ENCODE measurements at regions not wholly inside any gene's neighbourhood (a gene's known extent, or its start where the extent isn't known, plus 50 kb on each side); places are given as distances from the start of the nearest gene placed in this dataset.

GRCh38 chr12:126780343-126780742, 1486.6 kb upstream of the TMEM132C start:
- Histone ChIP-seq H3K9ac (ENCODE audit: low read length) (no peak overlapping the region), H3K79me2 (ENCODE audit: control insufficient read depth, insufficient read depth, low read length) (no peaks in the 10 kb centered on the region), H3K27me3 (replicated peaks in 1 of 4; ENCODE audit: control extremely low read depth in 1 of 4, control insufficient read depth in 3 of 4, insufficient read depth in 4 of 4, low read length in 3 of 4) (no peaks in the 10 kb centered on the region), H2AFZ (ENCODE audit: insufficient read depth, low read depth, low read length, poor library complexity, severe bottlenecking) (no peak overlapping the region), H4K20me1 (ENCODE audit: control insufficient read depth, insufficient read depth, low read length, poor library complexity, severe bottlenecking) (no peaks in the 10 kb centered on the region), H3K4me1 (ENCODE audit: control insufficient read depth in 2 of 2, insufficient read depth in 2 of 2, low read length in 2 of 2) (no peaks in the 10 kb centered on the region), H3K4me2 (replicated peaks; ENCODE audit: low read depth, low read length, poor library complexity, severe bottlenecking) (no peak overlapping the region), H3K27ac (ENCODE audit: low read length in 2 of 2) (no peak overlapping the region), H3K36me3 (replicated peaks in 1 of 2; ENCODE audit: control extremely low read depth in 1 of 2, control insufficient read depth in 1 of 2, extremely low read depth in 1 of 2, insufficient read depth in 2 of 2, low read length in 1 of 2) (no peaks in the 10 kb centered on the region), H3K4me3 (ENCODE audit: control extremely low read depth in 1 of 5, extremely low read depth in 1 of 5, insufficient read depth in 1 of 5, low read depth in 2 of 5, low read length in 4 of 5) (no peak overlapping the region), H3K9me3 (ENCODE audit: control extremely low read depth in 1 of 3, control insufficient read depth in 2 of 3, insufficient read depth in 1 of 3, low read length in 2 of 3) (no peaks in the 10 kb centered on the region)
- intact Hi-C loops (cut with micrococcal nuclease), result no loop called here
- no peak for DNase-seq
- 96% methylated on average over 3 of the region's 5 CpGs for WGBS (ENCODE audit: insufficient coverage)
- no peak overlapping the region for H3K27ac Mint-ChIP-seq
- ATAC-seq (ENCODE audit: low read depth), result no peak
- TF ChIP-seq CTCF (IDR thresholded peaks at IDR 0.05) (no peak), EZH2 (IDR thresholded peaks at IDR 0.05; ENCODE audit: borderline replicate concordance, insufficient read depth, low read depth, low read length, poor library complexity, severe bottlenecking) (no peak)
- H3K4me1 Mint-ChIP-seq, result no peaks in the 10 kb centered on the region
- ChIA-PET POLR2A (no interaction called here), CTCF (no interaction called here)
- H3K9me3 Mint-ChIP-seq (ENCODE audit: insufficient read depth), result no peaks in the 10 kb centered on the region
- H3K4me3 Mint-ChIP-seq, result no peak overlapping the region
- H3K27me3 Mint-ChIP-seq, result no peaks in the 10 kb centered on the region

GRCh38 chr12:126781593-126781992, 1485.4 kb upstream of the TMEM132C start:
- ATAC-seq (ENCODE audit: low read depth), result no peak
- no peaks in the 10 kb centered on the region for H3K36me3 ChIP-seq (replicated peaks in 1 of 2; ENCODE audit: control extremely low read depth in 1 of 2, control insufficient read depth in 1 of 2, extremely low read depth in 1 of 2, insufficient read depth in 2 of 2, low read length in 1 of 2)

More at GRCh38 chr12:126781593-126781992, 1485.4 kb upstream of the TMEM132C start:
- Mint-ChIP-seq H3K27ac (no peak overlapping the region), H3K4me1 (no peaks in the 10 kb centered on the region), H3K9me3 (ENCODE audit: insufficient read depth) (no peaks in the 10 kb centered on the region), H3K4me3 (no peak overlapping the region), H3K27me3 (no peaks in the 10 kb centered on the region)
- H3K27ac ChIP-seq (ENCODE audit: low read length in 2 of 2), result no peak overlapping the region
- 63% methylated on average over 2 of the region's 3 CpGs for WGBS (ENCODE audit: insufficient coverage)
- CTCF ChIA-PET, result no interaction called here
- no peaks in the 10 kb centered on the region for H4K20me1 ChIP-seq (ENCODE audit: control insufficient read depth, insufficient read depth, low read length, poor library complexity, severe bottlenecking)
- no peak overlapping the region for H3K9ac ChIP-seq (ENCODE audit: low read length)
- H3K27me3 ChIP-seq (replicated peaks in 1 of 4; ENCODE audit: control extremely low read depth in 1 of 4, control insufficient read depth in 3 of 4, insufficient read depth in 4 of 4, low read length in 3 of 4), result no peaks in the 10 kb centered on the region
- no peak for TF ChIP-seq EZH2 (IDR thresholded peaks at IDR 0.05; ENCODE audit: borderline replicate concordance, insufficient read depth, low read depth, low read length, poor library complexity, severe bottlenecking)
- no peak for TF ChIP-seq CTCF (IDR thresholded peaks at IDR 0.05)
- H3K9me3 ChIP-seq (ENCODE audit: control extremely low read depth in 1 of 3, control insufficient read depth in 2 of 3, insufficient read depth in 1 of 3, low read length in 2 of 3), result no peaks in the 10 kb centered on the region
- intact Hi-C loops (cut with micrococcal nuclease), result no loop called here
- H3K4me2 ChIP-seq (replicated peaks; ENCODE audit: low read depth, low read length, poor library complexity, severe bottlenecking), result no peak overlapping the region
- POLR2A ChIA-PET, result no interaction called here
- H3K4me1 ChIP-seq (ENCODE audit: control insufficient read depth in 2 of 2, insufficient read depth in 2 of 2, low read length in 2 of 2), result no peaks in the 10 kb centered on the region
- no peak overlapping the region for H3K4me3 ChIP-seq (ENCODE audit: control extremely low read depth in 1 of 5, extremely low read depth in 1 of 5, insufficient read depth in 1 of 5, low read depth in 2 of 5, low read length in 4 of 5)
- no peaks in the 10 kb centered on the region for H3K79me2 ChIP-seq (ENCODE audit: control insufficient read depth, insufficient read depth, low read length)
- H2AFZ ChIP-seq (ENCODE audit: insufficient read depth, low read depth, low read length, poor library complexity, severe bottlenecking), result no peak overlapping the region
- DNase-seq, result no peak

Data from B cell (primary cell).